Left forelimb (tissue), 1 donor: ENCODE measurements at regions not wholly inside any gene's neighbourhood (a gene's known extent, or its start where the extent isn't known, plus 50 kb on each side); places are given as distances from the start of the nearest gene placed in this dataset.
A peak's percentile ranks its signal among the peaks of the same experiment; 100 is the strongest.

Experiments used
- DNase-seq: peaks from one replicate; pipeline ENCODE4 v3.0.0-alpha.2; 2018; ENCODE audit warnings: low spot score

- DNase-seq, result peak; percentile 18
Observed at GRCh38 chr10:130461631-130462030, 325.4 kb downstream of the GLRX3 start.

- DNase-seq, result peak; percentile 33
Observed at GRCh38 chr10:130463104-130463875, 327.1 kb downstream of the GLRX3 start.

GRCh38 chr10:130463876-130464364 is 327.7 kb downstream of the GLRX3 start:
- DNase-seq, result no peak

- peak; percentile 38 for DNase-seq
Observed at GRCh38 chr10:130464426-130464825, 328.2 kb downstream of the GLRX3 start.

- no peak for DNase-seq
Observed at GRCh38 chr10:130466271-130466997, 330.2 kb downstream of the GLRX3 start.

- DNase-seq, result peak; percentile 9
Observed at GRCh38 chr10:130470286-130470685, 334.1 kb downstream of the GLRX3 start.

GRCh38 chr10:130470973-130471372 is 334.8 kb downstream of the GLRX3 start:
- peak; percentile 11 for DNase-seq

GRCh38 chr10:130471486-130471885 is 335.3 kb downstream of the GLRX3 start:
- DNase-seq, result peak; percentile 17

- DNase-seq, result peak; percentile 20
Observed at GRCh38 chr10:130472236-130472635, 336.0 kb downstream of the GLRX3 start.

GRCh38 chr10:130474591-130474990 is 338.4 kb downstream of the GLRX3 start:
- DNase-seq, result no peak

GRCh38 chr10:130477360-130477759 is 341.2 kb downstream of the GLRX3 start:
- no peak for DNase-seq

- DNase-seq, result no peak
Observed at GRCh38 chr10:130479146-130479545, 343.0 kb downstream of the GLRX3 start.

GRCh38 chr10:130479926-130480325 is 343.7 kb downstream of the GLRX3 start:
- DNase-seq, result no peak

- DNase-seq, result no peak
Observed at GRCh38 chr10:130480491-130480890, 344.3 kb downstream of the GLRX3 start.

- DNase-seq, result peak; percentile 51
Observed at GRCh38 chr10:130481076-130481930, 345.1 kb downstream of the GLRX3 start.

- DNase-seq, result peak; percentile 60
Observed at GRCh38 chr10:130481936-130482335, 345.7 kb downstream of the GLRX3 start.

GRCh38 chr10:130483691-130484467 is 347.7 kb downstream of the GLRX3 start:
- peak; percentile 55 for DNase-seq

- DNase-seq, result peak; percentile 44
Observed at GRCh38 chr10:130484468-130485180, 348.4 kb downstream of the GLRX3 start.

GRCh38 chr10:130485236-130485957 is 349.2 kb downstream of the GLRX3 start:
- DNase-seq, result peak; percentile 59
